ENCODE measurements at regions not wholly inside any gene's neighbourhood (a gene's known extent, or its start where the extent isn't known, plus 50 kb on each side); places are given as distances from the start of the nearest gene placed in this dataset.
A peak's percentile ranks its signal among the peaks of the same experiment; 100 is the strongest.

- TF ChIP-seq POLR2AphosphoS5 (IDR thresholded peaks at IDR 0.05; ENCODE audit: low read depth) (no peak), SPI1 (IDR thresholded peaks at IDR 0.05; ENCODE audit: borderline replicate concordance, low read depth) (no peak)
- DNase-seq (ENCODE audit: low read depth in 1 of 2, low spot score in 1 of 2) = peak in 1 of 2 experiments; percentile 43
- Histone ChIP-seq H3K27ac (replicated peaks) (peak overlapping the region; percentile 19; the same call in 1 of the 2 replicates), H3K4me3 (replicated peaks; ENCODE audit: insufficient read depth, low read length) (no peak overlapping the region), H3K27me3 (ENCODE audit: insufficient read depth, poor library complexity, severe bottlenecking) (no peaks in the 10 kb centered on the region)
These were observed 144.7 kb downstream of the PCSK1 start for GRCh38 chr5:96288166-96288844.

- H3K27me3 ChIP-seq (ENCODE audit: insufficient read depth, poor library complexity, severe bottlenecking) = no peaks in the 10 kb centered on the region
These were observed 145.9 kb downstream of the PCSK1 start for GRCh38 chr5:96287136-96287535.

GRCh38 chr5:96285823-96286222 lies 147.2 kb downstream of the PCSK1 start:
- H3K27ac ChIP-seq (replicated peaks) = no peak overlapping the region
- TF ChIP-seq GABPA (IDR thresholded peaks at IDR 0.05; ENCODE audit: low read depth) (no peak), REST (IDR thresholded peaks at IDR 0.05; ENCODE audit: insufficient replicate concordance, low read depth) (no peak), SPI1 (IDR thresholded peaks at IDR 0.05; ENCODE audit: borderline replicate concordance, low read depth) (no peak), CTCF (IDR thresholded peaks at IDR 0.05; ENCODE audit: insufficient read depth, low read length) (no peak), POLR2AphosphoS5 (IDR thresholded peaks at IDR 0.05; ENCODE audit: low read depth) (no peak)
- H3K27me3 ChIP-seq (ENCODE audit: insufficient read depth, poor library complexity, severe bottlenecking) = no peaks in the 10 kb centered on the region
- no peak for DNase-seq (ENCODE audit: low read depth in 1 of 2, low spot score in 1 of 2)
- no peak overlapping the region for H3K4me3 ChIP-seq (replicated peaks; ENCODE audit: insufficient read depth, low read length)

More at GRCh38 chr5:96287136-96287535, 145.9 kb downstream of the PCSK1 start:
- no peak for DNase-seq (ENCODE audit: low read depth in 1 of 2, low spot score in 1 of 2)
- Histone ChIP-seq H3K4me3 (replicated peaks; ENCODE audit: insufficient read depth, low read length) (no peak overlapping the region), H3K27ac (replicated peaks) (no peak overlapping the region)
- no peak for TF ChIP-seq CTCF (IDR thresholded peaks at IDR 0.05; ENCODE audit: insufficient read depth, low read length)
- no peak for TF ChIP-seq GABPA (IDR thresholded peaks at IDR 0.05; ENCODE audit: low read depth)
- TF ChIP-seq POLR2AphosphoS5 (IDR thresholded peaks at IDR 0.05; ENCODE audit: low read depth) = no peak
- TF ChIP-seq SPI1 (IDR thresholded peaks at IDR 0.05; ENCODE audit: borderline replicate concordance, low read depth) = no peak
- no peak for TF ChIP-seq REST (IDR thresholded peaks at IDR 0.05; ENCODE audit: insufficient replicate concordance, low read depth)

GRCh38 chr5:96284727-96285389 lies 148.2 kb downstream of the PCSK1 start:
- TF ChIP-seq CTCF (IDR thresholded peaks at IDR 0.05; ENCODE audit: insufficient read depth, low read length) (no peak), SPI1 (IDR thresholded peaks at IDR 0.05; ENCODE audit: borderline replicate concordance, low read depth) (no peak)
- no peak for DNase-seq (ENCODE audit: low read depth in 1 of 2, low spot score in 1 of 2)
- H3K27ac ChIP-seq (replicated peaks) = no peak overlapping the region
- H3K27me3 ChIP-seq (ENCODE audit: insufficient read depth, poor library complexity, severe bottlenecking) = no peaks in the 10 kb centered on the region
- H3K4me3 ChIP-seq (replicated peaks; ENCODE audit: insufficient read depth, low read length) = no peak overlapping the region
